ENCODE measurements at regions not wholly inside any gene's neighbourhood (a gene's known extent, or its start where the extent isn't known, plus 50 kb on each side); places are given as distances from the start of the nearest gene placed in this dataset.

GRCh38 chr18:51391215-51391614, 193.7 kb upstream of the MEX3C start:
- no peak for TF ChIP-seq CTCF (IDR thresholded peaks at IDR 0.05; ENCODE audit: borderline replicate concordance, insufficient read depth, low read depth, low read length)
- H3K4me3 ChIP-seq (ENCODE audit: low read depth, low read length), result no peak overlapping the region

GRCh38 chr18:51391731-51392130, 194.2 kb upstream of the MEX3C start:
- no peak for TF ChIP-seq CTCF (IDR thresholded peaks at IDR 0.05; ENCODE audit: borderline replicate concordance, insufficient read depth, low read depth, low read length)
- H3K4me3 ChIP-seq (ENCODE audit: low read depth, low read length), result no peak overlapping the region

GRCh38 chr18:51397347-51397962, 200.0 kb upstream of the MEX3C start:
- TF ChIP-seq CTCF (IDR thresholded peaks at IDR 0.05; ENCODE audit: borderline replicate concordance, insufficient read depth, low read depth, low read length), result no peak
- H3K4me3 ChIP-seq (ENCODE audit: low read depth, low read length), result no peak overlapping the region

GRCh38 chr18:51398104-51398503, 200.6 kb upstream of the MEX3C start:
- TF ChIP-seq CTCF (IDR thresholded peaks at IDR 0.05; ENCODE audit: borderline replicate concordance, insufficient read depth, low read depth, low read length), result no peak
- H3K4me3 ChIP-seq (ENCODE audit: low read depth, low read length), result no peak overlapping the region

GRCh38 chr18:51399491-51400122, 202.1 kb upstream of the MEX3C start:
- H3K4me3 ChIP-seq (ENCODE audit: low read depth, low read length), result no peak overlapping the region
- no peak for TF ChIP-seq CTCF (IDR thresholded peaks at IDR 0.05; ENCODE audit: borderline replicate concordance, insufficient read depth, low read depth, low read length)

GRCh38 chr18:51400721-51401120, 203.2 kb upstream of the MEX3C start:
- no peak overlapping the region for H3K4me3 ChIP-seq (ENCODE audit: low read depth, low read length)
- no peak for TF ChIP-seq CTCF (IDR thresholded peaks at IDR 0.05; ENCODE audit: borderline replicate concordance, insufficient read depth, low read depth, low read length)

GRCh38 chr18:51401912-51402311, 204.4 kb upstream of the MEX3C start:
- no peak overlapping the region for H3K4me3 ChIP-seq (ENCODE audit: low read depth, low read length)
- TF ChIP-seq CTCF (IDR thresholded peaks at IDR 0.05; ENCODE audit: borderline replicate concordance, insufficient read depth, low read depth, low read length), result no peak
